WI38 (cell line): ENCODE measurements at regions not wholly inside any gene's neighbourhood (a gene's known extent, or its start where the extent isn't known, plus 50 kb on each side); places are given as distances from the start of the nearest gene placed in this dataset.

Source experiments
- H3K4me3 ChIP-seq: 2 replicates; pipeline ENCODE4 v1.5.1; 2011; ENCODE audit warnings: low read depth, mild to moderate bottlenecking, control low read depth, low read length
- TF ChIP-seq, protein P1 (sequence below): IDR thresholded peaks from 2 replicates; pipeline ENCODE4 v1.5.1; 2012; ENCODE audit warnings: low read depth, mild to moderate bottlenecking, control low read depth, low read length

DNA sequence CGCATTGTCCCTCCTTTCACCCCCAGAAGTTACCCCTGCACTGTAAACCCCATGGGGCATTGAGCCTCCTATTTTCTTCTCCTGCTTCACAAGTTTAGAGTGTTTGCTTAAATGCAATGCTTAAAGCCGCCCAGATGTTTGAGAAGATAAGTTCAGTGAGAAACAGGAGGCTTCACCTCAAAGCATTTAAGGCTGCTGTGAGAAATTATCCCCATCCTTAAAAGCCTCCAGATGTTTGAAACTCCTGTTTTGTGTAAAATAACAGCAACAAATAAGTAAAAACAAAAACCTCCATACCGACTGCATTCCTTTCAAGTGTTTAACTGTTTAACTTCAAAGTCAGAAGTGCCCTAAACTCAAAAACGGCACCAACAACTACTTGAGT, 81.8 kb downstream of the RTP5 start:
- no peak overlapping the region for H3K4me3 ChIP-seq
- TF ChIP-seq, protein P1, sequence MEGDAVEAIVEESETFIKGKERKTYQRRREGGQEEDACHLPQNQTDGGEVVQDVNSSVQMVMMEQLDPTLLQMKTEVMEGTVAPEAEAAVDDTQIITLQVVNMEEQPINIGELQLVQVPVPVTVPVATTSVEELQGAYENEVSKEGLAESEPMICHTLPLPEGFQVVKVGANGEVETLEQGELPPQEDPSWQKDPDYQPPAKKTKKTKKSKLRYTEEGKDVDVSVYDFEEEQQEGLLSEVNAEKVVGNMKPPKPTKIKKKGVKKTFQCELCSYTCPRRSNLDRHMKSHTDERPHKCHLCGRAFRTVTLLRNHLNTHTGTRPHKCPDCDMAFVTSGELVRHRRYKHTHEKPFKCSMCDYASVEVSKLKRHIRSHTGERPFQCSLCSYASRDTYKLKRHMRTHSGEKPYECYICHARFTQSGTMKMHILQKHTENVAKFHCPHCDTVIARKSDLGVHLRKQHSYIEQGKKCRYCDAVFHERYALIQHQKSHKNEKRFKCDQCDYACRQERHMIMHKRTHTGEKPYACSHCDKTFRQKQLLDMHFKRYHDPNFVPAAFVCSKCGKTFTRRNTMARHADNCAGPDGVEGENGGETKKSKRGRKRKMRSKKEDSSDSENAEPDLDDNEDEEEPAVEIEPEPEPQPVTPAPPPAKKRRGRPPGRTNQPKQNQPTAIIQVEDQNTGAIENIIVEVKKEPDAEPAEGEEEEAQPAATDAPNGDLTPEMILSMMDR = no peak

DNA sequence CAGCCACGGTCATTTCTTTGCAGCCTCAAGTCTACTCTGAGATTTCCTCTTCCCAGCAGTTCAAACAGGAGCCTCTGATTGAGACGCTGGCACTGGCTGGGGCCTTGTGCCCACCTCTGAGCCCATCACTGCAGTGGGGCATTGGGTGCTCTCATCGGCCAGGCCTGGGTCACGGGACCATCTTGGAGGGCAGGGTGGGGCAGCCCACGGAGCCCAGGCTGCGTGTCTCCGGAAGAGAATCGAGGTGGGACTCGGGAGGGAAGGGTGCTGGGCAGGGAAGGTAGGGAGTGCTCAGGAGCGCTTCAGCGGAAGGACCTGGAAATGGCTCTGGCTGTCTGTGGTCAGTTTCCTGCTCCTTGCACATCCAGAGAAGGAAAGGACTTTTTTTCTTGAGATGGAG, 82.4 kb downstream of the RTP5 start:
- H3K4me3 ChIP-seq = no peak overlapping the region
- TF ChIP-seq, protein P1 = no peak

DNA sequence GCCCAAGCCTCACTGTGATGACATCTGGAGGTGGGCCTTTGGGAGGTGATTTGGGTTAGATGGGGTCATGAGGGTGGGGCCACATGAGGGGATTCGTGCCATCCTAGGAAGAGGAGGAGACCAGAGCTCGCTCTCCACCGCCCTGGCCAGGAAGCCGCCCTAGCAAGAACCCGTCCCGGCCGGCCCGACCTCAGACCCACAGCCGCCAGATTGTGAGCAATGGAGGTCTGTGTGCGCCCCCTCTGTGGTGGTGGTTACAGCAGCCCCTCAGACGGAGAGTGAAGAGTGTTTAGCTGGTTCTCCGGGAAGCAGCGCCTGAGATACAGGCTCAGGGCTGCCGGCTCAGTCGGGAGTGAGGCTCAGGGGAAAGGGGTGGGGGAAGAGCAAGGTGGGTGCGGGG, 83.3 kb downstream of the RTP5 start:
- TF ChIP-seq, protein P1 = no peak
- H3K4me3 ChIP-seq = no peak overlapping the region

DNA sequence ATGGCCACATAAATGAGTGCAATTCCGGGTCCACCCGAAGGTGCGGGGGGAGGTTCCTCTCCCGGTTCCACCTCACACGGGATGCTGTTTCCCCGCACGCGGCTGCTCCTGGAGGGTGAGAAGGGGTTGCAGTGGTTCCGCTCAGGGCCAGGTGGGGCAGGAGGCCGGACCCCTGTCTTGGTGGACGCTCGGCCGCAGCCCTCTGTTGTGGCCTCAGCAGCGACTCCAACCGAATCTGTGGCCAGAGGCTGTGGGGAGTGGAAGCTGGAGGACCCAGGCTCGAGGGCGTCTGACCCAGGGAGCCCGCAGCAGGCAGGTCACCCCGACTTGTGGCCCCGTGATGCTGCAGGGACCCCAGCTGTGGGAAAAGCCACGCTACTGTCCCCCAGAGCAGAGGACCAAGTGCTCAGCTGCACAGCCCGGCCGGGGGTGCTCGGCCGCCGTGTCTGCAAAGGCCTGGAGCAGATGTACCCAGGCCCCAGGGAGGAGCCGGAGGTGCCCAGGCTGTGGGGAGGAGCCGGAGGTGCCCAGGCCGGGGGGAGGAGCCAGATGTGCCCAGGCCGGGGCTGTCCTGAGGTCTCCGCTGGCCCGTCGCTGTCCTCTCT, 83.9 kb downstream of the RTP5 start:
- H3K4me3 ChIP-seq = no peak overlapping the region
- TF ChIP-seq, protein P1 = no peak

DNA sequence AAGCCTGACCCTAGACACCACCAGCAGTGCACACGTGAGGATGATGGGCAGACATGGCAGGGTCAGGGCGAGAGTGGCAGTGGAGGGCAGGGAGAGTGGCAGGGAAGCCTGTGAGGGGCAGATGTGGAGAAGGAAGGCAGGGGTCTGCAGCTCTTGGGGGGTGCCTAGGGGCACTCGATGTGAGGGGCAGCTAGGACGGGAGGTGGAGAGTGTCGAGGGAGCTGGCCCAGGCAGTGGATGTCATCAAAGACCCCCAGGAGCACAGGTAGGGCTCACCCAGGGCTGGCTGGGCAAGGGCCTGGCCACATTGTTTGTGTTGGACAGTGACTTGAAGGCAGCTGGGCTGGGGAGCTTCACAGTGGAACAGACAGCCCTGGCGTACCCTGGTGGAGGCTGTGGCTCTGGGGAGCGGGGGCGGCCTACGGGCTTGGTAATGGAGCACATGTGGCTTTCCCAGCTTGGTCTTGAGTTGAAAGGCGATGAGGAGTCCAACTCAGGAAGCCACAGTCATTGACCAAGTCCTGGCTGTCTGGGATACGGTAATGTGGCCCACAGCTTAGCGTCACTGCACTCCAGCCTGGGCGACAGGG, 87.1 kb downstream of the RTP5 start:
- no peak overlapping the region for H3K4me3 ChIP-seq
- TF ChIP-seq, protein P1 = no peak

DNA sequence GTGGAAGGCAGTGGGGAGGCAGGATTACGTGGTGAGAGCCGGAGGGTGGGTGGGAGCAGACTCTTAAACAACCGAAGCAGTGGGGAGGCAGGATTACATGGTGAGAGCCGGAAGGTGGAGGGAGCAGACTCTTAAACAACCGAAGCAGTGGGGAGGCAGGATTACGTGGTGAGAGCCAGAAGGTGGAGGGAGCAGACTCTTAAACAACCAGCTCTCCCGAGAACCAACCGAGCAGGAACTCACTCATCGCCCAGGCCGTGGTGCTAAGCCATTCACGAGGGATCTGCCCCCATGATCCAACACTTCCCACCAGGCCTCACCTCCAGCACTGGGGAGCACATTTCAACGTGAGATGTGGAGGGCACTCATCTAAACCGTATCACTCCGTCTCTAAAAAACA, 87.7 kb downstream of the RTP5 start:
- TF ChIP-seq, protein P1 = no peak
- no peak overlapping the region for H3K4me3 ChIP-seq

DNA sequence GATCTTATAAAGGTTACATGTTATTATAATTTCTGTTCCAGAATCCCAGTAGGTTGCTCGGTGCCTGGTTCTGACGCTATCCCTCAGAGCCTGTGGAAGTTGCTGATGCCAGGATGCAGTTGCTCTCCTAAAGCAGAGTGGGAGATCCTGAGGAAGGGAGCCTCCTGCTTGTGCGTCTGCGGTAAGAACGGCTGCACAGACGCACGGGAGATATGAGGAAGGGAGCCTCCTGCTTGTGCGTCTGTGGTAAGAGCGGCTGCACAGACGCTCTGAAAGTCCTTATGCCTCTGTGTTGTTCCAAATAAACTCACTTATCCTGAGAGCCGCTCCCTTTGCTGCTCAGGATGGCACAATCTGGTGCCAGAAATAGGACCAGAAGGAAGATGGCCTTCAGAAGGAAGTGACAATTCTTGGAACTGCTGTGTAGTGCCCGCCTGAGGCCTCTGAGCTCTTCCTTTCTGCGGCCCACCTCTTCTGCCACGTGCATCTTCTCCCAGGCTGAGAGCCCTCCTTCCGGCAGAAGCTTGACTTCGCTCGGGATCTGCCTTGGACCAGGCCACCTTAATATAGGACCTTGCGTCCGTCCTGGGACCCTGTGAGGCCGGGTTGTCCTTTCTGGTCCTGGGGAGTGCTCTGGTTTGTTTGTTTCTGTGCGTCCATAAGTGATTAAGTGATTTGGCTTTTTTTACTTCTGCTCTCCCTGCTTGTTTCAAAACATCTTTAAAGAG, 89.5 kb downstream of the RTP5 start:
- TF ChIP-seq, protein P1 = no peak
- H3K4me3 ChIP-seq = no peak overlapping the region
